ENCODE measurements at regions not wholly inside any gene's neighbourhood (a gene's known extent, or its start where the extent isn't known, plus 50 kb on each side); places are given as distances from the start of the nearest gene placed in this dataset.
A peak's percentile ranks its signal among the peaks of the same experiment; 100 is the strongest.

- Histone ChIP-seq H3K27me3 (ENCODE audit: control insufficient read depth, insufficient read depth, low read length) (no peaks in the 10 kb centered on the region), H3K36me3 (ENCODE audit: control insufficient read depth, insufficient read depth, low read length) (no peaks in the 10 kb centered on the region), H3K4me3 (ENCODE audit: low read depth, low read length) (no peak overlapping the region)
- DNase-seq (ENCODE audit: low read depth) = no peak
- peak; percentile 48 for TF ChIP-seq CTCF (IDR thresholded peaks at IDR 0.05; ENCODE audit: insufficient read depth, low read length, poor library complexity, severe bottlenecking)
Observed at GRCh38 chr13:71320452-71320851, 546.6 kb downstream of the DACH1 start.

GRCh38 chr13:71316792-71317363, 550.1 kb downstream of the DACH1 start:
- no peaks in the 10 kb centered on the region for H3K36me3 ChIP-seq (ENCODE audit: control insufficient read depth, insufficient read depth, low read length)
- H3K27me3 ChIP-seq (ENCODE audit: control insufficient read depth, insufficient read depth, low read length) = no peaks in the 10 kb centered on the region
- TF ChIP-seq CTCF (IDR thresholded peaks at IDR 0.05; ENCODE audit: insufficient read depth, low read length, poor library complexity, severe bottlenecking) = no peak
- no peak overlapping the region for H3K4me3 ChIP-seq (ENCODE audit: low read depth, low read length)
- no peak for DNase-seq (ENCODE audit: low read depth)

GRCh38 chr13:71312923-71313322, 554.1 kb downstream of the DACH1 start:
- no peaks in the 10 kb centered on the region for H3K27me3 ChIP-seq (ENCODE audit: control insufficient read depth, insufficient read depth, low read length)
- DNase-seq (ENCODE audit: low read depth) = no peak
- no peak overlapping the region for H3K4me3 ChIP-seq (ENCODE audit: low read depth, low read length)

GRCh38 chr13:71309905-71310304, 557.1 kb downstream of the DACH1 start:
- no peaks in the 10 kb centered on the region for H3K27me3 ChIP-seq (ENCODE audit: control insufficient read depth, insufficient read depth, low read length)

More at GRCh38 chr13:71312923-71313322, 554.1 kb downstream of the DACH1 start:
- TF ChIP-seq CTCF (IDR thresholded peaks at IDR 0.05; ENCODE audit: insufficient read depth, low read length, poor library complexity, severe bottlenecking) = no peak
- H3K36me3 ChIP-seq (ENCODE audit: control insufficient read depth, insufficient read depth, low read length) = no peaks in the 10 kb centered on the region

GRCh38 chr13:71306821-71307220, 560.2 kb downstream of the DACH1 start:
- no peak overlapping the region for H3K4me3 ChIP-seq (ENCODE audit: low read depth, low read length)
- DNase-seq (ENCODE audit: low read depth) = no peak
- H3K36me3 ChIP-seq (ENCODE audit: control insufficient read depth, insufficient read depth, low read length) = no peaks in the 10 kb centered on the region
- H3K27me3 ChIP-seq (ENCODE audit: control insufficient read depth, insufficient read depth, low read length) = no peaks in the 10 kb centered on the region
- TF ChIP-seq CTCF (IDR thresholded peaks at IDR 0.05; ENCODE audit: insufficient read depth, low read length, poor library complexity, severe bottlenecking) = no peak

More at GRCh38 chr13:71309905-71310304, 557.1 kb downstream of the DACH1 start:
- H3K36me3 ChIP-seq (ENCODE audit: control insufficient read depth, insufficient read depth, low read length) = no peaks in the 10 kb centered on the region
- DNase-seq (ENCODE audit: low read depth) = no peak
- H3K4me3 ChIP-seq (ENCODE audit: low read depth, low read length) = no peak overlapping the region
- TF ChIP-seq CTCF (IDR thresholded peaks at IDR 0.05; ENCODE audit: insufficient read depth, low read length, poor library complexity, severe bottlenecking) = no peak

- no peak for DNase-seq (ENCODE audit: low read depth)
- Histone ChIP-seq H3K36me3 (ENCODE audit: control insufficient read depth, insufficient read depth, low read length) (no peaks in the 10 kb centered on the region), H3K4me3 (ENCODE audit: low read depth, low read length) (no peak overlapping the region), H3K27me3 (ENCODE audit: control insufficient read depth, insufficient read depth, low read length) (no peaks in the 10 kb centered on the region)
- no peak for TF ChIP-seq CTCF (IDR thresholded peaks at IDR 0.05; ENCODE audit: insufficient read depth, low read length, poor library complexity, severe bottlenecking)
Observed at GRCh38 chr13:71304861-71305260, 562.1 kb downstream of the DACH1 start.

All from kidney epithelial cell (primary cell).